ENCODE measurements at regions not wholly inside any gene's neighbourhood (a gene's known extent, or its start where the extent isn't known, plus 50 kb on each side); places are given as distances from the start of the nearest gene placed in this dataset.

- DNase-seq (ENCODE audit: low read depth): no peak
- no peak overlapping the region for H3K4me3 ChIP-seq (ENCODE audit: low read length)
- no peak for TF ChIP-seq CTCF (conservative IDR thresholded peaks at IDR 0.05; ENCODE audit: low read length)
These were observed 467.2 kb downstream of the TTLL7 start for GRCh38 chr1:83531521-83532309.

GRCh38 chr1:83530506-83530905 is 468.4 kb downstream of the TTLL7 start:
- TF ChIP-seq CTCF (conservative IDR thresholded peaks at IDR 0.05; ENCODE audit: low read length): no peak
- H3K4me3 ChIP-seq (ENCODE audit: low read length): no peak overlapping the region
- no peak for DNase-seq (ENCODE audit: low read depth)

GRCh38 chr1:83527987-83528386 is 470.9 kb downstream of the TTLL7 start:
- no peak overlapping the region for H3K4me3 ChIP-seq (ENCODE audit: low read length)
- no peak for TF ChIP-seq CTCF (conservative IDR thresholded peaks at IDR 0.05; ENCODE audit: low read length)
- no peak for DNase-seq (ENCODE audit: low read depth)

GRCh38 chr1:83520797-83521196 is 478.1 kb downstream of the TTLL7 start:
- DNase-seq (ENCODE audit: low read depth): no peak
- no peak for TF ChIP-seq CTCF (conservative IDR thresholded peaks at IDR 0.05; ENCODE audit: low read length)
- H3K4me3 ChIP-seq (ENCODE audit: low read length): no peak overlapping the region

- TF ChIP-seq CTCF (conservative IDR thresholded peaks at IDR 0.05; ENCODE audit: low read length): no peak
- DNase-seq (ENCODE audit: low read depth): peak; percentile 83
- H3K4me3 ChIP-seq (ENCODE audit: low read length): no peak overlapping the region
These were observed 482.6 kb downstream of the TTLL7 start for GRCh38 chr1:83516369-83516768.

GRCh38 chr1:83515578-83516154 is 483.3 kb downstream of the TTLL7 start:
- H3K4me3 ChIP-seq (ENCODE audit: low read length): no peak overlapping the region
- no peak for TF ChIP-seq CTCF (conservative IDR thresholded peaks at IDR 0.05; ENCODE audit: low read length)
- DNase-seq (ENCODE audit: low read depth): no peak
